ENCODE measurements at regions not wholly inside any gene's neighbourhood (a gene's known extent, or its start where the extent isn't known, plus 50 kb on each side); places are given as distances from the start of the nearest gene placed in this dataset.

- Mint-ChIP-seq H3K4me3 (no peak overlapping the region), H3K9me3 (peaks cover 7% of the 10 kb centered on the region), H3K27me3 (ENCODE audit: low read depth) (peaks cover 31% of the 10 kb centered on the region), H3K27ac (no peak overlapping the region), H3K4me1 (peaks cover 10% of the 10 kb centered on the region), H3K36me3 (no peaks in the 10 kb centered on the region)
- ChIA-PET POLR2A (no interaction called here), CTCF (interaction anchor here (0.7 kb wide), 1 partner anchor 672 kb away, joined by 4 read pairs; no protein-coding TSS in a partner anchor)
- TF ChIP-seq EMX1 (CRISPR knock-in tag; IDR thresholded peaks at IDR 0.05): no peak
- no peak for TF ChIP-seq ESRRA (CRISPR knock-in tag; IDR thresholded peaks at IDR 0.05; ENCODE audit: borderline replicate concordance)
- TF ChIP-seq, protein P1, sequence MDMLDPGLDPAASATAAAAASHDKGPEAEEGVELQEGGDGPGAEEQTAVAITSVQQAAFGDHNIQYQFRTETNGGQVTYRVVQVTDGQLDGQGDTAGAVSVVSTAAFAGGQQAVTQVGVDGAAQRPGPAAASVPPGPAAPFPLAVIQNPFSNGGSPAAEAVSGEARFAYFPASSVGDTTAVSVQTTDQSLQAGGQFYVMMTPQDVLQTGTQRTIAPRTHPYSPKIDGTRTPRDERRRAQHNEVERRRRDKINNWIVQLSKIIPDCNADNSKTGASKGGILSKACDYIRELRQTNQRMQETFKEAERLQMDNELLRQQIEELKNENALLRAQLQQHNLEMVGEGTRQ (CRISPR knock-in tag; IDR thresholded peaks at IDR 0.05): no peak
- no peak for TF ChIP-seq SP1 (CRISPR knock-in tag; conservative IDR thresholded peaks at IDR 0.05)
- no peak for TF ChIP-seq STAT6 (CRISPR knock-in tag; conservative IDR thresholded peaks at IDR 0.05; ENCODE audit: low read depth)
- no peak for TF ChIP-seq ZNF281 (CRISPR knock-in tag; IDR thresholded peaks at IDR 0.05)
- no peak for TF ChIP-seq RELA (CRISPR knock-in tag; IDR thresholded peaks at IDR 0.05; ENCODE audit: borderline replicate concordance)
- TF ChIP-seq GRHL2 (CRISPR knock-in tag; IDR thresholded peaks at IDR 0.05; ENCODE audit: insufficient replicate concordance, severe bottlenecking): no peak
- TF ChIP-seq, protein P2, sequence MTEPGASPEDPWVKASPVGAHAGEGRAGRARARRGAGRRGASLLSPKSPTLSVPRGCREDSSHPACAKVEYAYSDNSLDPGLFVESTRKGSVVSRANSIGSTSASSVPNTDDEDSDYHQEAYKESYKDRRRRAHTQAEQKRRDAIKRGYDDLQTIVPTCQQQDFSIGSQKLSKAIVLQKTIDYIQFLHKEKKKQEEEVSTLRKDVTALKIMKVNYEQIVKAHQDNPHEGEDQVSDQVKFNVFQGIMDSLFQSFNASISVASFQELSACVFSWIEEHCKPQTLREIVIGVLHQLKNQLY (CRISPR knock-in tag; IDR thresholded peaks at IDR 0.05): no peak
- TF ChIP-seq TCF7 (CRISPR knock-in tag; IDR thresholded peaks at IDR 0.05; ENCODE audit: low read depth): no peak
- TF ChIP-seq PREB (CRISPR knock-in tag; IDR thresholded peaks at IDR 0.05; ENCODE audit: borderline replicate concordance): no peak
- TF ChIP-seq HMGA2 (CRISPR knock-in tag; IDR thresholded peaks at IDR 0.05): no peak
- TF ChIP-seq FOXP4 (CRISPR knock-in tag; IDR thresholded peaks at IDR 0.05): no peak
- TF ChIP-seq, protein P3, sequence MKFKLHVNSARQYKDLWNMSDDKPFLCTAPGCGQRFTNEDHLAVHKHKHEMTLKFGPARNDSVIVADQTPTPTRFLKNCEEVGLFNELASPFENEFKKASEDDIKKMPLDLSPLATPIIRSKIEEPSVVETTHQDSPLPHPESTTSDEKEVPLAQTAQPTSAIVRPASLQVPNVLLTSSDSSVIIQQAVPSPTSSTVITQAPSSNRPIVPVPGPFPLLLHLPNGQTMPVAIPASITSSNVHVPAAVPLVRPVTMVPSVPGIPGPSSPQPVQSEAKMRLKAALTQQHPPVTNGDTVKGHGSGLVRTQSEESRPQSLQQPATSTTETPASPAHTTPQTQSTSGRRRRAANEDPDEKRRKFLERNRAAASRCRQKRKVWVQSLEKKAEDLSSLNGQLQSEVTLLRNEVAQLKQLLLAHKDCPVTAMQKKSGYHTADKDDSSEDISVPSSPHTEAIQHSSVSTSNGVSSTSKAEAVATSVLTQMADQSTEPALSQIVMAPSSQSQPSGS (CRISPR knock-in tag; IDR thresholded peaks at IDR 0.05; ENCODE audit: borderline replicate concordance, low read depth): no peak
- DNase-seq (ENCODE audit: low spot score) (no peak), ATAC-seq (no peak)
These were observed 598.3 kb downstream of the CCDC171 start for GRCh38 chr9:16150938-16151650.
